ENCODE measurements at regions not wholly inside any gene's neighbourhood (a gene's known extent, or its start where the extent isn't known, plus 50 kb on each side); places are given as distances from the start of the nearest gene placed in this dataset.

- TF ChIP-seq, protein P1, sequence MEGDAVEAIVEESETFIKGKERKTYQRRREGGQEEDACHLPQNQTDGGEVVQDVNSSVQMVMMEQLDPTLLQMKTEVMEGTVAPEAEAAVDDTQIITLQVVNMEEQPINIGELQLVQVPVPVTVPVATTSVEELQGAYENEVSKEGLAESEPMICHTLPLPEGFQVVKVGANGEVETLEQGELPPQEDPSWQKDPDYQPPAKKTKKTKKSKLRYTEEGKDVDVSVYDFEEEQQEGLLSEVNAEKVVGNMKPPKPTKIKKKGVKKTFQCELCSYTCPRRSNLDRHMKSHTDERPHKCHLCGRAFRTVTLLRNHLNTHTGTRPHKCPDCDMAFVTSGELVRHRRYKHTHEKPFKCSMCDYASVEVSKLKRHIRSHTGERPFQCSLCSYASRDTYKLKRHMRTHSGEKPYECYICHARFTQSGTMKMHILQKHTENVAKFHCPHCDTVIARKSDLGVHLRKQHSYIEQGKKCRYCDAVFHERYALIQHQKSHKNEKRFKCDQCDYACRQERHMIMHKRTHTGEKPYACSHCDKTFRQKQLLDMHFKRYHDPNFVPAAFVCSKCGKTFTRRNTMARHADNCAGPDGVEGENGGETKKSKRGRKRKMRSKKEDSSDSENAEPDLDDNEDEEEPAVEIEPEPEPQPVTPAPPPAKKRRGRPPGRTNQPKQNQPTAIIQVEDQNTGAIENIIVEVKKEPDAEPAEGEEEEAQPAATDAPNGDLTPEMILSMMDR (IDR thresholded peaks at IDR 0.05) = no peak
- no peak for TF ChIP-seq POLR2A (IDR thresholded peaks at IDR 0.05)
Observed at GRCh38 chr9:3007326-3007725, 163.4 kb upstream of the PUM3 start.

Measured in sigmoid colon (tissue), 3 donors.